Dedifferentiated amniotic fluid mesenchymal stem cell (primary cell): ENCODE measurements at regions not wholly inside any gene's neighbourhood (a gene's known extent, or its start where the extent isn't known, plus 50 kb on each side); places are given as distances from the start of the nearest gene placed in this dataset.
A peak's percentile ranks its signal among the peaks of the same experiment; 100 is the strongest.

Source experiments
- DNase-seq: peaks from one replicate; pipeline ENCODE4 v3.0.0-alpha.2; 2016; ENCODE audit errors: extremely low spot score

DNA sequence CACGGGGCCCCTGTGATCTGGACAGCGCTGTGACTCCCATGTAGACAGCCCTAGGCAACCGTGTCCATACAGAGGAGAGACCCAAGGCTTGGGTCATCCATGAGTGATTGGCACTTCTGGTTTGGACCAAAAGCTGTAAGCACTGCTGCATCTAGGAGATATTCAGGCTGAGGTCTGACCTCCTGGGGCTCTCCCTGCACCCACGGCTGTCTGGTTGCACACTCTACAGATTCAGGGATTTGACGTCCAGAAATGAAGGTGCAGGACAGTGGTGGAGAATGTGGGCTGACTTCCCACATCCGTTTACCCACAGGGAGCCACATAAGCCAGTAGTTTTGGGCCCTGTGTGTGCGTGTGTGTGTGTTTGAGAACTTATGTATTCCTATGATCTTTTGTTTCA is 76.2 kb upstream of the ARHGEF7 start:
- DNase-seq = no peak

DNA sequence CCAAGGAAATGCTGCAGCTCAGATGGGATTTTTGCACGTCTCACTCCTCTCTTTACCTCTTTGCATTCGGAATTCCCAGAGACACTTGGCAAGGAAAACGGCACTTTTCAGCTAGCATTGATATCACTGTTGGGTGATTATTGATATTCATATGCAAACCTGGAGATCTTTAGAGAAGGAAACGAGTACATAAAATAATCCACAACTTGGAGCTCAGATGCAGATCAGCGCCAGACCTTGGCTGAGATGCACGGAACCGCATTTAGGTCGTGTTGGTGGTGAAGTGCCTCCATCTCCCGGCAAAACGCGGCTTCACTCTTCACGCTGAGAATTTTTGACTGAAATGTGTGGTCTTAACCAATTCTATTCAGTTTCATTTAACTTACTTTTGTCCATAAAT is 77.2 kb upstream of the ARHGEF7 start:
- DNase-seq = no peak

DNA sequence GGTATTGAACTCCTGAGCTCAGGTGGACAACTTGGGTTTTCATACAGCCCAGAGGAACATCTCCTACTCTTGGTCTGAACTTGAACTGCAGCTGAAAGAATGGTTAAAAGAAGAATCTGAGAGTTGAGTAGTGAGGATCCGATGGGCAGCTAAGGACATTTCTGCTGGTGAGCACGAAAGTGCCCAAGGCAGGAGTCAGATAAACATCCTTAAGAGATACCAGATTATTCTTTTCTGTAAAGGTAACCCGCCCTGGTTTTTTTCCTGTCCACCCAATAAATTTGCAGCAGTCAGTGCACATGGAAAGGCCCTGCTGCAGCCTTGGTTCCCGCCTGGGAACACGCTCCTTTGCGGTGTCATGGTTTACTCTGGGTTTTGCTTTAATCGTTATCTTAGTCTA is 78.4 kb upstream of the ARHGEF7 start:
- no peak for DNase-seq

DNA sequence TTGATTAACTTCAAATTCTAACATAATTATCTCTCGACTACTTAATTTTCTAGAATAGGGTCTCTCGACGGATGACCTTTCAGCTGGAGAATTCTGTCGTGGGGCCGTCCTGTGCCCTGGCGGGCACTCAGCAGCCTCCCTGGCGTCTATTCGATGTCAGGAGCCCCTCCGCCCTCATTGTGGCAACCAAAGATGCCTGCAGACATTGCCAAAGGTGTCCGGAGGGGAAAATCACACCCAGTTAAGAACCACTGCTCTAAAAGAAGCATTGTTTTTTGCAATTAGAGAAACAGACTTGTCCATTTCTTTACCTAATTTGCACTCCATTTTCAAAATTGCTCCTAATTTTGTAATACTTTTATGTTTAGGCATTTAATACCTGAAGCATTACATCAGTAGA is 79.2 kb upstream of the ARHGEF7 start:
- no peak for DNase-seq

DNA sequence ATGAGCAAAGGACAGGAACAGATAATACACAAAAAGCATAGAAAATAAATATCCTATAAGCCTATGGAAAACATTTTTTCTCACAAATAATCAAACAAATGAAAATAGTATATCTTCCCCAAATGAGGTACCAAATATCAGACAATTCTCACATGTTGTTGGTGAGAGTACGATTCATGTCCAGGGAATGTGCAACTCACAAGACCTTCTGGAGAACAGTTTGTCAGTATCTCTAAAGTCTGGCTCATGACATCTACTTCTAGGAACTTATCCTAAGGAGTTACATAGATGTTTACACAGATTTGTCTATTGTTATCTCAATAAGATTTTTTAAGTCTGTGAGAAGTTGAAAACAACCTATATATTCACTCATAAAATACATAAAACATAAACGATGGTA is 80.3 kb upstream of the ARHGEF7 start:
- no peak for DNase-seq

DNA sequence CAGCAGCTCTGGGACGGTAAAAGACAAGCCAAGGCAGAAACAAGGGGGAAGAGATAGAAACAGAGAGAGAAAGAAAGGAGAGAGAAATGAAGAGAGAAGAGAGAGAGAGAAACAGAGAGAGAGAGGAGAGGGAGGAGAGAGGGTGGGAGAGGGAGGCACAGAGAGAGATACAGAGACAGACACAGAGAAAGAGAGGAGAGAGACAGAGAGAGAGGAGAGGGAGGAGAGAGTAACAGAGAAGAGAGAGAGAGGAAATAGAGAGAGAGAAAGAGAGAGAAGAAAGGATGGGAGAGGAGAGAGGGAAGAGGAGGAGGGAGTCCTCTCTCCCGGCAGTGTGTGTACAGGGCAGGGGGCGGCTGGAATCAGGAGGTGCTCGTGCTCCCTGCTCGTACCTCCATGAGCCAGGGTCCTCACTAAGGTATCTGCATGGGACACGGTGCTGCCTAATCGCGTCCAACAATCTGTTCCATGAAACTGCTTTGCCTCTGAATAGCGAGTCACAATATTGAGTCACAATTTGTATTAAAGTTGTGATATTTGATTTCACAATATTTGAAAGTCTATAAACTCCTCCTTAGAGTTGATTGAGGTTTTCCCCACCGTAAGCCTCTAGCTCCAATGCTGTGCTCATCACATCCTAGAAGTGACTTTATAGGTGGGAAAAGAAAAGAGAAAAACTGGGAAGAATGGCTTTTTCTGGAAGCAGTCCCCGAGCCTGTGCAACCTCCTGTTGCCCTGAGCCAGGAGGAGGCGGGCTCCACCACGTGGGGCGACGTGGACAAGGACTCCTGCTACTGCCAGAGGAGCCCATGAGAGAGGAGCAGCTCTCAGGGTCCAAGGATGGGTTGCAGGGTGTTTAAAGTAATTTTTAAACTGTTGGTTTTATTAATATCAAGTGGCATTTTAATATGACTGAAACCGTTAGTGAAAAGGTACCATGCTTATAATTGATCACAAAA is 81.7 kb upstream of the ARHGEF7 start:
- no peak for DNase-seq

DNA sequence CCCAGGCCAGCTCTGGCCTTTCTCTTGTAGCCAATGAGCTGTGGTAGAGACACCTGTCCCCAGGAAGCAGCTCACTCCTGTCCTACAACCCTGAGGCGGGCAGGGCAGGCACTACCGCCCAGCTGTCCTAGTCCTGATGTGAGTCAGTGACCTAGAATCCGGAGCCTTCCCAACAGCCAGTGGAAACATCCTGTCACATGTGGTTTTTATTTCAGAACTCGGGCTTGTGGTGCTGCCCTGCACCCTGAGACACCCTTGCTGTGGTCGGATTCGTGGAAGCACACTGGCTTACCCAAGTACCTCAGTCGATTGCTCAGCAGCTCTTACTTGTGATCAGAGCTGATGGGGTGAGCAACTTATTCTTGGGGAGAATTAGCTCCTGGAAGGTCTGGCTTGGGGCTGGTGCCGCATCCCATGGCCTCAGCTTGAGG is 83.6 kb upstream of the ARHGEF7 start:
- DNase-seq = peak; percentile 69

DNA sequence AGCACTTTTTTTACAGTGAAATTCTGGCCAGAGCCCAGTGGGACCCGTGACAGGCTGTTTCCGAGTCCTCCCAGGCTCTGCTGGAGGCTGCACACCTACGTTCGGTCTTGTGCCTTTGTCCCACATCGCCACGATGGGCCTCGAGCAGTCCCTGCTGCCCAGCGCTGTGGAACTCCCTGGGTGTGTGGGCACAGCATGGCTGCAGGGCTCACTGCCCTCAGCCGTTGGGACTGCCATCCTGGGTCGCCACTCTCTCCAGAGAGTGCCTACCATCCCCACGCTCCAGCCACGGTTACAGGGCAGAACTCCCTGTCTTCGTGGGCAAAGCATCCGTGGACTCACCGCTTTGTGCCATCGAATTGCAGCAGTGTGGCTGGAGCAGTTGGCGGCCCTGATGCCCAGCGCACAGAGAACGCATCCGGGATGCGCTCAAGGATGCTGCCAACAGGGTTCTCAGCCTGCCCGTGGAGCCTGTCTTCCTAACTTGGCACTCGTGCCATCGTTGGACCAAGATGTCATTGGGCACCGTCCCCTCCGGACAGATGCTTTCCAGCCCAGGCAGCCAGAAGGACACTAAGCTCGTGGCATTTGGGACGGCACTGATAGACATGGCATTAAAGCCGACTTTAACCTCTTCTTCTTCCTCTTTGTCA is 85.0 kb upstream of the ARHGEF7 start:
- DNase-seq = no peak

DNA sequence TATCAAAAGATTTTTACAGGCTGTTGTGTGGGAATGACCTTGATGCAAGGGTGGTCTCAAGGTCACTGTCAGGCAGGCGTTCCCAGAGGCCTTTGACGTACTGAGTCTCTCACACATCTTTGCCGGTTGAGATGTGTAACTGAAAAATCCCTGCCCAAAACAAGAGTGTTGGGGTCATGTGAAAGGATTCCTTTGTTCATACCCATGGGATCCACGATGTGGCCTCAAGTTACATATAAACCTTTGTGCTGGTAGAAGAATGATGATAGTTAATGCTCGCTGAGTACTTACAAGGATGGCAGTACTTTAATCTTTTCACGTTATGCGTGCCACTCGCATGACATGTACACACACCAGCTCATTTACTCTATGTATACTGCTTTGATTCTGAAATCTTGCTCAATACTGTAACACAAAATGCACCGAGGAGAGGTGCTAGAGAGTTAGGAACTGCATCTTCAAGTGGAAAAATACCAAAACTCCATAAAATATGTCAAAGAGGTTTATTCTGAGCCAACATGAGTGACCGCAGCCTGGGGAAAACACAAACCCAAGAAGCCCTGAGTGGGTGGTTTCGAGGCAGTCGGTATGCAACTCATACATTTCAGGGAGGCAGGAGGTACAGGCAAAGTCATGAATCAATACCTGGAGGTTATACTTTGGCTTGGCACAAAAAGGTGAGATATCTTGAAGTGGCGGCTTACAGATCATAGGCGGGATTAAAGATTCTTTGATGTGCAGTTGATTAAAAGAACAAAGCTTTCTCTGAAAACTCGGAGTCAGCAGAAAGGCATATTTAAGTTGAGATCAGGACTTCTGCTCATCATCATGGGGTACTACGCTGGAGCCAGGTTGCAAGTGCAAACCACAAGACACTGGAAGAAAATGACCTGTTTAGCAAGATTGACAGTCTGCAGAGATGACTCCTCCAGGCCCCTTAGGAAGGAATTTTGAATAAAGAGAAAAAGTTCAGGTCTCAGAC is 87.4 kb upstream of the ARHGEF7 start:
- DNase-seq = no peak

DNA sequence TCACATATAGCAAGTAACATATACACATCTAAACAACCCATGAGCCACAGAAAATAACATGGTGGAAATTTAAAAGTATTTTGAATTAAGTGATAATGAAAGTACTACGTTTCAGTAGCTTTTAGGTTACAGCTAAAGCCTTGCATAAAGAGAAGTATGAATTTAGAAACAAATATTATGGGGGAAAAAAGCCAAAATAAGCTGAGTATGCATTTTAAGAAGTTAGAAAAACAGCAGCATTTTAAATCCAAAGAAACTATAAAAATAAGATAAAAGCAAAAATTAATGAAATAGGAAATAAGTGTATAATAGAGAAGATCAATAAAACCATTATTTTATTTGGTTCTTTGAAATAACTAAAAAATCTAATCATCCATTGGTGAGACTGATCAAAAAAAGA is 89.8 kb upstream of the ARHGEF7 start:
- DNase-seq = no peak

DNA sequence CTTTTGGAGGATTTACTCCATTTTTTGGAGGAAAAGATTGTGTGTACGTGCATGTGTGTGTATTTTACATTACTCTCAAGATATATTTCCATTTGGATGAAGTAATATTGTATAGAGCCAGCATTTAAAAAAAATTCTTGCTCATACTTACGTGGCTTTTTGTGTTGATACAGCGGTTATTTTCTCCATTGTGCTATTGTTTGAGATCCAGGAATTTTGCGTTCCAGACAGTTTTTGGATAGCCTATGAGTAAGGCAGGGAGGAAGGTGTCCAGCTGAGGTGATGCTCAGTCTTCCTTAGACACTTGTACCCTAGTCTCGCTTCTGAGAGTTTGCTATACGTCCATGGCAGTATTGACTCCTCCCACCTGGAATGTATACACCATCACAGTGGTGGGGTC is 92.2 kb upstream of the ARHGEF7 start:
- DNase-seq = no peak

DNA sequence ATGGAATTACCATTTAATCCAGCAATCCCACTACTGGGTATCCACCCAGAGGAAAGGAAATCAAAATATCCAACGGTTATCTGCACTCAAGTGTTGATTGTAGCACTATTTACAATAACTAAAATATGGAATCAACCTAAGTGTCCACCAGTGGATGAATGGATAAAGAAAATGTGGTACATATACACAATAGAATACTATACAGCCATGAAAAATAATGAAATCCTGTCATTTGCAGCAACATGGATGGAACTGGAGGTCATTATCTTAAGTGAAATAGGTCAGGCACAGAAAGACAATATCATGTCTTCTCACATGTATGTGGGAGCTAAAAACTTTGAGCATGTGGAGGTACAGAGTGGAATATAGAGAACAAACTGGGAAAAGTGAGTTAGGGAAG is 92.9 kb upstream of the ARHGEF7 start:
- no peak for DNase-seq

DNA sequence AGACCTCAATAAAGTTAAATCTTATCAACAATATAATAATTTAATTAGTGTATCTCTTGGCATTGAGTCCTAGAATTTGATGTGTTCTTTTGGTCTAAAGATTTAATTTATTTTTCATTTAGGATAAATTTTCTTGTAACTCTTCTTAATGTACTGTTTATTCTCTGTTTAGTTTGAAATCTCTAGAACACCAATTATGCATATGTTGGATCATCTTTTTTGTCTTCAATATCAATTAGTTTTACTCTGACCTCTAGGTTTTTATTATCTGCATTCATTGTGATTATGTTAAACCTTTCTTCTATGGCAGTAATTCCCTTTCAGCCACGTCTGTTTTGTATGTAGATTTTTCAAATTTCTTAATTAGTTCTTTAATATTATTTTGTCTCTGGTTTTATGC is 93.8 kb upstream of the ARHGEF7 start:
- DNase-seq = no peak

DNA sequence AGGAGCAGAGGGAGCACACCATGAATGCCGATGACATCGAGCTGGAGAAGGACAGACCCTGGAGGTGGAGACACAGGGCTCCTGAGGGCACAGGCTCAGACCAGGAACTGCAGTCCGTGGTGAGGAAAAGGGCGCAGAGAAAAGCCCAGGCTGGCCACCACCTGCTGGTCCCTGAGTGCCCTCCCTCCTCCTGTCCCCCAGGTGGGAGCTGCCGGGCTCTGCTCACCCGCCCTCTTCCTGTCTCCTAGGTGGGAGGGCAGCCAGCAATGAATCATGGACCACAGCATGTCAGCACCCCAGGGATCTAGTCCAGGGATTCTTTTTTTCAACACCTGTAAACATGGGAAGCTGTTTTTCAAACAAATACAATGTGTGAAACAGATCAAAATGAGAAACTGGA is 94.6 kb upstream of the ARHGEF7 start:
- DNase-seq = no peak

DNA sequence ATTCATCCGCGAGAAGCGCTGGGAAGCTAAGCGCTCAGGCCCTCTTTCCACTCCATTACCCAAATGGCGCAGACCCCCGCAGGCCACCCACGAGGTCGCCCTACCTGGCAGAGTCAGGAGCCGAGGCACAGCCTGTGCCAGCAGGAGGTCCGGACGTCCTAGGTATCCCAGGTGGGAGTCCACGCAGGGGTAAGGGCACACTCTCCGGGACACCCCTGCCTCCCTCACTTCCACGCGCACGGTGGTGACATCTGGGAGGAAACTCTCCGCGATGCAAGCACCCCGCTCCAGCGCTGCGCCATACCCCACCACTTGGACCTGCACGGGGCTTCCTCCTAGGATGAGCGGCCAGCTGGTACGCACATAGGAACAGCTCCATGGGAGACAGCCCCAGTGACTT is 95.1 kb upstream of the ARHGEF7 start:
- DNase-seq = no peak

DNA sequence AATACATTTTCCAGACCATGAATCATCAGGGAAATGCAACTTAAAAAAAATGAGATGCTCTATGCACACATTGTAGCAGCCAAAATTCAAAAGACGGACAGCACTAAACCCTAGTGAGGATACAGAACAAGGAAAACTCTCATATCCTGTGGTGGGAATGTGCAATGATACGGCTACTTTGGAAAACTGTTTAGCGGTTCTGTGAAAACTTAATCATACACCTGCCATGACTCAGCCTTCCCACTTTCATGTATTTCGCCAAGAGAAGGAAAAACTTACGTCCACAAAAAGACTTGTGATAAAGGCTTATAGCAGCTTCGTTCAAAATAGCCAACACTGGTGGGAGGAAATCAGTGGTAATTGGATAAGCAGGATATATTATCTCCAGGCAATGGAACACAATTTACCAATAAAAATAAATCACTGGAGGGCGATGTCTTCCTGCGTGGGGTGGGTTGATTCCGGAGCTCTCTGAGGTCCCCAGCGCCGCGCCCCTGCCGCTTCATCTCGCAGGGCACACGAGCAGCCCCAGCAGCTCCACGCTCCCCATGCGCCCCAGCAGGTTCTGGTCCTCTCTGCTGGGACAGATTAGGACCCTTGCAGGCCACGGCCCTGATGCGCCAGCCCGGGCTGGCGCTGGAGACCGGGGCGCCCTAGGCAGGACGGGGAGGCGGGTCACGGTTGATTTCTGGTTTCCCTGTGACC is 97.2 kb upstream of the ARHGEF7 start:
- DNase-seq = no peak

DNA sequence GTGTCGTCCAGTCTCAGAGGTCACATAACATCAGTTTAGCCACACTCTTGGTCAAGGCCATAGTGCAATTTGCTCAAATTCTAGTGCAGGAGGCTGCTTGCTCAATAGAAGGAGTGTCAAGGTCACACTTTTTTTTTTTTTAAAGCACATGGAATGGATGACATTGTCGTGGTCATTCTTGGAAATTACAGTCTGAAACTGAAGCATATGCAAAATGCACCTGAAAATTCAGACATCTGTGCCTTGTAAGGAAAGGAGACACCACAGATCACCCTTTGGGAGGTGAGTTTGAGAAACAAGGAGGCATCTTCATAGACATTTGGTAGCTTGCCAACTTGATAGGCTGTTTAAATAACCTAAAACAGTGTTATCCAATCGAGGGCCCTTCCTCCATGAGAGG is 98.3 kb upstream of the ANKRD10 start:
- no peak for DNase-seq

DNA sequence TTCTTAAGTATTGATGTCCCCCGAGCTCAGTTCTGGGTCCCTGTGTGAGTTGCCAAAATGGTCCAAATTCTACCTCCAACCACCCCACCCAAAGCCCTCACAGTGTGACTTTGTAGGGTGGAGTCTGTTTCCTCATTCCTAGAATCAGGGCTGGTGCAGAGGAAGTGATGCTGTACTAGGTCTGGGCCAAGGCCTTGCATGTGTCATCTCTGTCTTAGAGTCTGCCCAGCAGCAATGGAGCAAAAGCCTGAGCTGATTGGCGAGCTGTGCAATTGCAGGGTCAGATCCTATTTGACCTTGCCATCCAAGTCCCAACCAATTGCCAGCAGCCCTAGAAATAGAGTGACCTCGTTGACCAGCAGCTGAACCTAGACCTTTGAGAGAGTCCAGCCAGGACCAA is 97.0 kb upstream of the ANKRD10 start:
- no peak for DNase-seq

DNA sequence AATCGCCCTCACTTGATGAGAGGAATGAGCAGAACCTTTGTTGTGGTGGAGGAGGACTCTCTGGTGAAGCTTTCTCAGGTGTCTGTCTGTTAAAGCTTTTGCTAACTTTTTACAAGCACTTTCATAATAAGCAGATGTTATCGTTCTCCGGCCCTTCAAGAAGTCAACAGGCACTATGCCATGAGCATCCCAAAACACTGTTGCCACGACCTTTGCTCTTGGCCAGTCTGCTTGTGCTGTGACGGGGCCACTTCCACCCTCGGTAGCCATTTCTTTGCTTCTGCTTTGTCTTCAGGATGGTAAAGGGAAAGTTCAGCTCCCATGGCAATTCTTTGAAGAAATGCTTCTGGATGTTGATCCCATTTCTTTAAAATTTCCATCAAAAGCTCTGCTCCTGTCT is 93.5 kb upstream of the ANKRD10 start:
- DNase-seq = no peak

DNA sequence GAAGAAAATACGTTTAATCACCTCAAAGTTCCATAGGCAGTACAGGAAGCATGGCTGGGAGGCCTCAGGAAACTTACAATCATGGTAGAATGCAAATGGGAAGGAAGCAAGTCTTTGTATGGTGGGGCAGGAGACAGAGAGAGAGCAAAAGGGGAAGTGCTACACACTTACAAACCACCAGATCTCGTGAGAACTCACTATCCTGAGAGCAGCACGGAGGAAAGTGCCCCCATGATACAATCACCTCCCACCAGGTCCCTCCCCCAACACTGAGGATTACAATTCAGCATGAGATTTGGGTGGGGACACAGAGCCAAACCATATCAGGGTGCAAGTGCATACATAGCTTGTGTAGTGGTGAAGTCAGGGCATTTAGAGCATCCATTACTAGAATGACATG is 92.3 kb upstream of the ANKRD10 start:
- no peak for DNase-seq

DNA sequence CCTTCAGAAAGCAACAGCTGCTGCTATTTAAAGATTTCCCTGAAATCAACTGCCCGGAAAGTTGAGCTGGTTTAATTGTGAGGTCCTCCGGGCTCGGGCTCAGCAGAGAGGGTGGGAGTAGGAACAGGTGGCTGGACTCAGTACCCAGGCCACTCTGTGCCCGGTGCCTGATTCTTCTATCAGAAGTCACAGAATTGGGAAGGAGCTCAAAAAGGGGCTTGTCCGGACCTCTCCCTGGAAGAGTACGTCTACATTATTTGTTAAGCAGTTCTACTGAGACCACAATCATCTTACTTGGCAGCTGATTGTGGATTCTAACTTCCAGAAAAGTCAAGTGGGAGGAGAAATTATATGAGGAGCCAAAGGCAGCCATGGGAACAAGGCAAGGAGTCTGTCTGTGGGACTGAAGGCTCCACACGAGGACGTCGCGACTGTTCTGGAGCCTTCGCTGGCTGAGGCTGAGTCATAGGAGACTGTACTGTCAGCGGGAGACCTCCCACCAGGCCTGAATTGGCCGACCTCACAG is 91.7 kb upstream of the ANKRD10 start:
- peak; percentile 33 for DNase-seq
